ENCODE measurements at regions not wholly inside any gene's neighbourhood (a gene's known extent, or its start where the extent isn't known, plus 50 kb on each side); places are given as distances from the start of the nearest gene placed in this dataset.
"Not testable (repeated sequence)": the region's sequence is repeated elsewhere in the genome, so short reads cannot be mapped to it uniquely, and the experiment has no call there.

GRCh38 chr2:184091456-184091855 is 506.9 kb upstream of the ZNF804A start:
- DNase-seq (ENCODE audit: low spot score), result no peak

GRCh38 chr2:184113696-184114403 is 484.5 kb upstream of the ZNF804A start:
- DNase-seq (ENCODE audit: low spot score), result no peak

DNA sequence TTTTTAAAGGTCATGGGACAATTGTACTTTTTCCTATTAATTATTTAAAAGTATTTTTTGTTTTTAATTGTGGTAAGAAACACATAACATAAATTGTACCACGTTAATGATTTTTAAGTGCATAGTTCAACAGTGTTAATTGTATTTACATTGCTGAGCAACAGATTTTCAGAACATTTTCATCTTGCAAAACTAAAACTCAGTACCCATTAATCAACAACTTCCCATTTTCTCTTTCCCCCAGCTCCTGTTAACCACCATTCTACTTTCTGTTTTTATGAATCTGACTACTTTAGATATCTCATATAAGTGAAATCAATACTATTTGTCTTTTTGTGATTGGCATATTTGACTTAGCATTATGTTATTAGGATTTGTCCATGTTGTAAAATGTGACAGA is 483.9 kb upstream of the ZNF804A start:
- DNase-seq (ENCODE audit: low spot score), result no peak

- no peak for DNase-seq (ENCODE audit: low spot score)
Measured at GRCh38 chr2:184119989-184120800, 478.1 kb upstream of the ZNF804A start.

- DNase-seq (ENCODE audit: low spot score), result no peak
Measured at GRCh38 chr2:184125867-184126266, 472.5 kb upstream of the ZNF804A start.

GRCh38 chr2:184129073-184129472 is 469.3 kb upstream of the ZNF804A start:
- DNase-seq (ENCODE audit: low spot score), result no peak

- DNase-seq (ENCODE audit: low spot score), result no peak
Measured at GRCh38 chr2:184137955-184138354, 460.4 kb upstream of the ZNF804A start.

GRCh38 chr2:184141866-184142265 is 456.5 kb upstream of the ZNF804A start:
- no peak for DNase-seq (ENCODE audit: low spot score)

DNA sequence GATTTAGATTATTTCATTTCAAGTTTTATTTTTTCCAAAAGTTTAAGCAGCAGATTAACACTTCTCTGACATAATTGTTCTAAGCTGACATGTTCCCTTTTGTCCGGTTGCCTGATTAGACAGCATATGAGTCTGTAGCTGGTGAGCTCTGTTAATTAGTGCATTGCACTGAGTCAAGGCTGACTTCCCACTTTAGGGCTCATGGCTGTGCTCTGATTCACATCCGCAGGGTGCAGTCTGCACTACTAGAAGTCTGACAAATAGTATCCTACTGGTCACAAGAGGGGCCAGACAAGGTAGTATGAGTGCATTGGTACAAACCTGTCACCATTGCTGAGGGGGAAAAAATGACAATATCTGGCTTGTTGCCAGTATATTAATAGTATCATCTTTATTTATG is 443.9 kb upstream of the ZNF804A start:
- peak; percentile 8 for DNase-seq (ENCODE audit: low spot score)

DNA sequence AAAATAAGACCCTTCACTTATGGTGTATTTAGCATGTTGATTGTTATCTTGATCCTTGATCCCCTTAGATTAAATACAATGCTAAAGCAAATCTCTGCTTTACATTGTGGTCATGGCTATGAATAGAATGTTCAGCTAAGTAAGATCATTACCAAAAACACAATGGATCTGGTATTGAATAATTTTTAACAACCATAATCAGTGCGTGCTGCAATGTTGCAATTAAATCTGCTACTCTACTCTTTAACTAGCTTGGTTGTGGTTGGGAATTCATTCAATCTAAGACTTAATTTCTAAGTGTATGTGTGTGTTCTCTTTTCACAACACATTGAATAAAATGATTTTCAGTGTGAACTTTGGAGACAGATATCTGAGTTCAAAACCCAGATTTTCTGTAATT is 442.5 kb upstream of the ZNF804A start:
- DNase-seq (ENCODE audit: low spot score), result no peak

DNA sequence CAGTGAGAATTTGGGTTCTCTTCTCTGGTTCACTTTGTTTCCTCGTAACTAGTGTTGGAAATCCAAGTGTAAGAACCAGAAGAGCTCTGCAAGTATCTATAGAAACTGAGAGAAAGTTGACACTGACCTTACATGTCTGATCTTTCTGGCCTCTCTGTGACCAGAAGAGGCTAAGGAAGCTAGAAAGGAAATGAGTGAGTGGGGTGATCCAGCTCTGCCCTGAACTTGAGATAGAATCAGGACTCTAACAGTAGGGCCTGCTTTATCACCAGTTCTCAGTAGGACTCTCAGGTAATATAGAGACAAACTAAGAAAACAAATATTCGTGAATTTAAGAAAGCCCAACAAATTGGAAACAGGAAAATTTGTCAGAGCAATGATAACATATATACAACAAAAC is 441.2 kb upstream of the ZNF804A start:
- DNase-seq (ENCODE audit: low spot score), result no peak

DNA sequence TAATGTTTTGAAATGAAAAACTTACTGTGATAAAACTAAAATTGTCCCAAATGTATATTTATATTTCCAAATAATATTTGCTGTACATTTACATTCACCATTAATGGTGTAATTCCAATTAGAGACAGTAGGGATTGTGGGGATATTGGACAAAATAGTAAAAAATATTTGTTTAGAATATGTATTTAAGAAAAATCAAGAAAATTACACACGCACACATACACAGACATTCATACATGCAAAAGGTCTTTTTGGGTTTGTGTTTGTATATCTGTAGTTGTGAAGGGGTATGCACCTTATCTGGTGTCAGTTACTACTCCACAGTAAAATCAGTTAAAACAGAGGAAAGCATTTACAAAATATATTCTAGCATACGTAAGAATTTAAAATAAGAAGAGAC is 435.9 kb upstream of the ZNF804A start:
- no peak for DNase-seq (ENCODE audit: low spot score)

DNA sequence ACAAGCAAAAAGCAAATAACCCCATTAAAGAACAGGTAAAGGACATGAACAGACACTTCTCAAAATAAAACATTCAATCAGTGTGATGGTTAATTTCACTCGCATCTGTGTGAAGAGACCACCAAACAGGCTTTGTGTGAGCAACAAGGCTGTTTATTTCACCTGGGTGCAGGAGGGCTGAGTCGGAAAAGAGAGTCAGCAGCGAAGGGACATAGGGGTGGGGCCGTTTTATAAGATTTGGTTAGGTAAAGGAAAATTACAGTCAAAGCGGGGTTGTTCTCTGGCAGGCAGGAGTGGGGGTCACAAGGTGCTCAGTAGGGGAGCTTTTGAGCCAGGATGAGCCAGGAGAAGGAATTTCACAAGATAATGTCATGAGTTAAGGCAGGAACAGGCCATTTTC is 429.5 kb upstream of the ZNF804A start:
- not testable (repeated sequence) for DNase-seq (ENCODE audit: low spot score)

- no peak for DNase-seq (ENCODE audit: low spot score)
Measured at GRCh38 chr2:184169366-184169765, 429.0 kb upstream of the ZNF804A start.

GRCh38 chr2:184174493-184175104 is 423.7 kb upstream of the ZNF804A start:
- DNase-seq (ENCODE audit: low spot score), result no peak

DNA sequence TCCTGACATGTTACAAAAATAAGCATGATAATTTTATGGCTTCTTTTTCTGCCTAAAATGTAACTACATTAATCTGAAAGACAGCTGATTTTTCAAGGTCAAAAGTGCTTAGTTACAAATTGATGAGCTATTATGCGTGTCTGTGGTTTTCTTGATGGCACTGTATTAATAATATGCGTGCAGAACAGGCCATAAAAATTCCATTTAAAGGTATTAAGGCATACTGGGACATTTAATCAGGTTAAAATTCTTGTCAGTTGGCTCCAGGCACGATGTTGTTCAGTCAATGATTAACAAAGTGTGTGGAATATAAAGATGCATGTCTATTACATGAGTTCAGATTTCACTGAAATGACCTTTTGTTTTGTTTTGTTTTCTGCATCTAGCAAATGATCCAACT is 420.1 kb upstream of the ZNF804A start:
- DNase-seq (ENCODE audit: low spot score), result no peak

DNA sequence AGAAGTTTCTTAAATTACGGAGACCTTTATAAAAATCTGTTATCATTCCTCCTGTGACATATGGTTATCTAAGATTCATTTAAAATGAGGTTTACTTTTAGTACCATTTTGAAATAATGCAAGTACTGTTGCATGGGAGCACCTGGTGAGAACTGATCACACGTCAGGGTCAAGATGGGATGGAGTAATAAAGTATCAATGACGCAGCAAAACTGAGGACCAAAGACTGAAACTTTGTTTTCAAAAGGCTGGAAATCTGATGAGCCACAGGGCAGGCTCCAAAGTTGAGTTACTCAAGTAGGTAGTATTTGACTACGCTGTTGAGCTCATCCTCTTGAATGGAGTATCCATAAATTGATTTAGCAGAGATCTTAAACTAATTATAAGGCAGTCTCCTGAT is 411.9 kb upstream of the ZNF804A start:
- DNase-seq (ENCODE audit: low spot score), result no peak

DNA sequence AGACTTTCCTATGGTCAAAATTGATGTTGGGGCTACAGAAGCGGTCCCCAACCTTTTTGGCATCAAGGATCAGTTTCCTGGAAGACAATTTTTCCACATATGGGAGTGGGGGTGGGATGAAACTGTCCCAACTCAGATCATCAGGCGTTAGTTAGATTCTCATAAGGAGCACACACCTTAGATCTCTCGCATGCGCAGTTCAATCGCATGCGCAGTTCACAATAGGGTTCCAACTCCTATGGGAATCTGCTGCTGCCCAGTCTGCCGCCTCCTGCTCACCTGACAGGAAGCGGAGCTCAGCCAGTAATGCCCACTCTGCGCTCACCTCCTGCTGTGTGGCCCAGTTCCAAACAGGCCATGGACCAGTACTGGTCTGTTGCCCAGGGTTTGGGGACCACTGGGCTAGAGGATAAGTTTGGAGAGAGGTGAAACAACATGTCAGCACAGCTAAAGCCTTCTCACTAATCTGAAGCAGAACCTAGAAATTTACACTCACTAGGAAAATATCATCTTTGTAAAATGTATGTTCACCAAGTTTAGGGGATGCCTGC is 410.8 kb upstream of the ZNF804A start:
- no peak for DNase-seq (ENCODE audit: low spot score)

- DNase-seq (ENCODE audit: low spot score), result no peak
Measured at GRCh38 chr2:184190725-184191124, 407.6 kb upstream of the ZNF804A start.

GRCh38 chr2:184192649-184193048 is 405.7 kb upstream of the ZNF804A start:
- no peak for DNase-seq (ENCODE audit: low spot score)

DNA sequence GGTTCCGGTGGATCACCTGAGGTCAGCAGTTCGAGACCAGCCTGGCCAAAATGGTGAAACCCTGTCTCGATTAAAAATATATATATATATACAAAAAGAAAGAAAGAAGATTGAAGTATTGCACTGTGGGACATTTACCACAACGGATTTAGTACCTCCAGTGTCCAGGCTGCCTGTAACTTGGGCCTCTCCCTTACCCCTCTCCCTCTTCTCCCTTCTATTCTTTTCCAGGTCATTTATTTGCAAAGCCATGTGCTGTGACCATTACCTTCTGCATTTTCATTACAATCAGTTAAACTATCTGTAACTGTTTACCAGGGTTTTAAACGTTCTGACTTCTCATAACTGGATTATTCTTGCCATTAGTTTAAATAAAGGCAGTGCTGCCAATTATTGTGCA is 400.9 kb upstream of the ZNF804A start:
- DNase-seq (ENCODE audit: low spot score), result no peak

DNA sequence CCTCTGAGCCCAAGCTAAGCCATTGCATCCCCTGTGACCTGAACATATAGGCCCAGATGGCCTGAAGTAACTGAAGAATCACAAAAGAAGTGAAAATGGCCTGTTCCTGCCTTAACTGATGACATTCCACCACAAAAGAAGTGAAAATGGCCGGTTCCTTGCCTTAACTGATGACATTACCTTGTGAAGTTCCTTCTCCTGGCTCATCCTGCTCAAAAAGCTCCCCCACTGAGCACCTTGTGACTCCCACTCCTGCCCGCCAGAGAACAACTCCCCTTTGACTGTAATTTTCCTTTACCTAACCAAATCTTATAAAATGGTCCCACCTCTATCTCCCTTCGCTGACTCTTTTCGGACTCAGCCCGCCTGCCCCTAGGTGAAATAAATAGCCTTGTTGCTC is 399.5 kb upstream of the ZNF804A start:
- not testable (repeated sequence) for DNase-seq (ENCODE audit: low spot score)

DNA sequence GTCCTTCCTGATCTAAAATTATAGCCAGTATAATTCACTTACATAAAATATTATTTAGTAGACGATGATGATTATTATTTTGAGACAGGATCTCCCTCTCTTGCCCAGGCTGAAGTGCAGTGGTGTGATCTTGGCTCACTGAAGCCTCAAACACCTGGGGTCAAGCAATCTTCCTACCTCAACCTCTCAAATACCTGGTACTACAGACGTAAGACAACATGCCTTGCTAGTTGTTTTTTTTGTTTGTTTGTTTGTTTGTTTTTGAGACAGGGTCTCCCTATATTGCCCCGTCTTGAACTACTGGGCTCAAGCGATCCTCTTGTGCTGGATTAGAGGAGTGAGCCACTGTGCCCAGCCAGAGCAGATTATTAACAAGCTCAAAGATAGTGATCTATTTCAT is 399.1 kb upstream of the ZNF804A start:
- DNase-seq (ENCODE audit: low spot score), result no peak

All from iPS-NIHi11 (cell line).